GM21447 (cell line): ENCODE measurements at regions not wholly inside any gene's neighbourhood (a gene's known extent, or its start where the extent isn't known, plus 50 kb on each side); places are given as distances from the start of the nearest gene placed in this dataset.

Experiments
- ATAC-seq: cut with Tn5 transposase; IDR thresholded peaks from one replicate; pipeline ENCODE4 v1.9.1; 2021; ENCODE audit not compliant: unreplicated experiment

GRCh38 chr7:46233585-46234329, 312.7 kb upstream of the IGFBP3 start:
- ATAC-seq = no peak

GRCh38 chr7:46230990-46231305, 309.9 kb upstream of the IGFBP3 start:
- ATAC-seq = no peak

DNA sequence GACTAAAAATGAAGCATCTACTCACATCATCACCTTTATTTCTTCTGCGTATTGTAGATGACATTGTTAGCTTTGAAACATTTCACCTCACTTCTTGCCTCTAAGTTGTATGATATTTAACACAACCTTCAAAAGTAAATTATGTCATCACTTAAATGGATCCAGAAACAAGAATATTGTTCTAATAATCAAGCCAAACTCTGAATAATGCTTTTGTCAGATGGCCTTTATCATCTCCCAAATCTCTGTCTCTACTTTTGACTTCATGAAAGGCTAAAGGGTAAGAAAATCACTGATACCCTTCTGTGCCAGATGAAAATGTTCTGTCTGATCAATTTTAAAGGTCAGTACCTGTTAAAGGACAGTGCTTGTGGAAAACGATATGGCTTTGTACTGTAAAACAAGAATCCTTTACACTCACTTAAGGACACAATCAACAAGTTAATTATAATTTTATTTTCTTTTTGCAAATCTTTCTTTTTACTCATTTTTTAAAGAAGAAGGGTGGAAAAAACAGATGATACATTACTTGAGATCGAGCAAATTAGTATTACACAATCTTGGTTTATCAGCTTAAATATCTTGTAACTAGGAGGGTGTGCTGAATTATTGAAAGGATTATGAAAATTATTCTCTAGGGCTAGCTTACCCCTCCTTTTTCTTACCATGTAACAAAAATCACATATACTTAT, 309.4 kb upstream of the IGFBP3 start:
- ATAC-seq = no peak

GRCh38 chr7:46229409-46229808, 308.3 kb upstream of the IGFBP3 start:
- ATAC-seq = no peak

- ATAC-seq = no peak
Observed at GRCh38 chr7:46226860-46227259, 305.8 kb upstream of the IGFBP3 start.

- ATAC-seq = no peak
Observed at GRCh38 chr7:46224363-46224762, 303.3 kb upstream of the IGFBP3 start.

DNA sequence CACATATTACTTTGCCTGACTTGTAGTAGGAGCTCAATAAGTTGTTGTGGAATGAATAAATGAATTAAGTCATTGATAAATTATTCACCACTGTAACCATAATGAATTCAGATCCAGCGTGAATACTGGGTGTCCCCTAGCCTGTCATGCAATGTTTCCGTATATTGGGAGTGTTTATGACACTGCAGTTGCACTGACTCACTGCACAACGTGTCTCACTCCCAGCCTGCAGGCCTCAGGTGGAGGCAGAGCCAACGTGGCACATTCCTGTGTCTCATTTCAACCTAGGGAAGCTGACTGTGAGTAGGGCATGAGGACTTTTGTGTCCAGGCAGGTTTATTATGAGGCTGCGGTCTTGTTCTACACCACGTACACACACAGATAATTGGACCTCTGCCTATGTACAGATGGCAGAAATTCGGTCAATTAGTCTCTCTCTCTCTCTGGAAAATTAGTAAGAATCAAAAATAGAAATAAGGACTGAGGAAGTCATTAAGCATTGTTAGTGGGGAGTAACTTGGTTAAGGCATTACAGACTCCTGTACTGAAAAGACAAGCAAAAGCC, 299.1 kb upstream of the IGFBP3 start:
- no peak for ATAC-seq

GRCh38 chr7:46218461-46219200, 297.6 kb upstream of the IGFBP3 start:
- ATAC-seq = no peak

DNA sequence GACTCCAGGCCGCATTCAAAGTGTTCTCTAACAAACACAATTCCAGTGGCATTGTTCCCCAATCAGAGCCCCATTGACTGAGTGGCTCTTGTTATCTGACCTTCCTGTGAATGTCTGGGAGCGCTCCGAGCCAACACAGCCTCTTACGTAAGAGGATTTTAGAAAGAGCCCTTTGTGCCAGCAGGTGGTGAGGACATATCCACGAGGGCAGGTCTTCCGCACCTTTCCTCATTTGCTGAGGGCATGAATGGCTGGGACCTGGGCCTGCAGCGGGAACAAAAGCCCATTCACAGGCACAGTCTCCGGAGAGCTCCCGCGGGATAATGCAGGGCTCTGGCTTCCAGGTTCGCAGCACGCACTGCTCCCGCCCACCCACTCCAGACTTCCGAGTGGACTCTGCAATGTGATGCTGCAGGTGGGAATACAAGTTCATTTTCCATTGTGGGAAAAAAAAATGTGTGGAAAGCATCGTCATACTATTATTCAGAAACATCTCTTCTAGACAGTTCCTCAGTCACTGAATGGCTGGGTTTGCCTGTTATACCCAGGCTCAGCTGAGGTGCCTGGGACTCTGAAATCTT, 295.0 kb upstream of the IGFBP3 start:
- ATAC-seq = no peak

GRCh38 chr7:46214526-46214925, 293.5 kb upstream of the IGFBP3 start:
- no peak for ATAC-seq

- no peak for ATAC-seq
Observed at GRCh38 chr7:46213154-46213537, 292.1 kb upstream of the IGFBP3 start.

GRCh38 chr7:46212425-46213153, 291.5 kb upstream of the IGFBP3 start:
- ATAC-seq = no peak

DNA sequence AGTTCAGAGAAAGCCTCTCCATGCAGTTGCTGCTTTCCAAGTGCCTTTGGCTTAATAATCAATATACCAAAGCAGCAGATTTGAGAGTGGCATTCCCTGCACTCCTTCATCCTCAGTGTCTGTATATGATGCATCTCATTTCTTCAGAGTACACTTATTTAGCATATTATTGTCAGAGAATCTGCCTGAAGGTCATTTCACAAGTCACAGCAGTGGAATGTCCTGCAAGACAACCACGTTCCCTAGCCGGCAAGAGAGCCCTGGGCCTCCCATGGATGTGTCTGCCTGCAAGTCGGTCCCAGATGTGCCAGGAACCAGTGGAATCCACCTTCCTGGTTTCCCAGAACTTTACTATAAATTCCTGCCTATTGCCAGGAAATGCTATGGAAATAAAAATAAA, 289.4 kb upstream of the IGFBP3 start:
- no peak for ATAC-seq

GRCh38 chr7:46209611-46210388, 288.7 kb upstream of the IGFBP3 start:
- no peak for ATAC-seq

DNA sequence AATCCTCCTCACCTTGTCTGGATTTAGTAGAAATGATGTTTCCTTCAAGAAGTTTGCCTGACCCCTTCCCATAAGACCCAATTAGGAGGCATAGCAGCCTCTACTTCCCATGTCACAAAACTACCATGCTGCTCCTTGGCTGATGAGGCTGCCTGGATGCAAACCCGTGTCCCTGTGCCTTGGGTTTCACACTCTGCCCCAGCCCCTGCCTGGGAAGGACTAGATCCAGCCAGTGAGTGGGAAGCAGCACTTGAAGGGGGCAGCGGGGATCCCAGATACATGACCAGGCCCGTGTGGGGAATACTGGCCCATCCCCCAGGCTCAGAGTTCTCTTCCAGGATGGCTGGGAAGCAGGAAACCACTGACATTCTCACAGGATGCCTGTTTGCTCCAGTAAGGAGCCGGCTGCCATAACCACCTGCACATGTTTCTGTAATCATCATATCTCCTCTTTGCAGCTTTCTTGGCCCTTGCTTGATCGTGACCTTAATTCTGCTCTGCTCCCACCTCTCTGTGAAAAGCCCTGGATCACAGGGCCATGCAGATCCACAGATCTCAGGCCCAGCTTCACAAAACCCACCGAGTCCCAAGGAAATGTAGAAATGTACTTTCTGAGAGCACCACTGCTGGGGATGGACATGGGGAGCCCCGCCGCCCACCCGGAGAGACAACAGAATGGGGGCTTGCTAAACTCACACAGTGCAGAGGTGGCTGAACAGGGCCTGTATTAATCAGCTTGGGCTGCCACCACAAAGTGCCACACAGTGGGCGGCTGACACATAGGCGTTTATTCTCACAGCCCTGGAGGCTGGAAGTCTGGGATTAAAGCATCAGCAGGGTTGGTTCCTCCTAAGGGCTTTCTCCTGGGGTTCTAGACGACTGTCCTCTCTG, 287.8 kb upstream of the IGFBP3 start:
- no peak for ATAC-seq

GRCh38 chr7:46207931-46208634, 287.0 kb upstream of the IGFBP3 start:
- ATAC-seq = no peak

- no peak for ATAC-seq
Observed at GRCh38 chr7:46206476-46207060, 285.5 kb upstream of the IGFBP3 start.

GRCh38 chr7:46205478-46205877, 284.4 kb upstream of the IGFBP3 start:
- no peak for ATAC-seq
